Activated CD8-positive, alpha-beta T cell treated with anti-CD3 and anti-CD28 coated beads, Interleukin-2, amount 10 ng/mL, durations not matched to agents 7 days and 5 days (primary cell): ENCODE measurements at regions not wholly inside any gene's neighbourhood (a gene's known extent, or its start where the extent isn't known, plus 50 kb on each side); places are given as distances from the start of the nearest gene placed in this dataset.

Experiments used
- ATAC-seq: fragments of 150-1000 bp; cut with Tn5 transposase; one replicate; pipeline ENCODE4 v1.10.0; 2021; ENCODE audit warnings: moderate library complexity
- CTCF ChIA-PET: fragments of 350-600 bp; sonication (Branson Sonifier 250); formaldehyde crosslinking; loops from one replicate; lab custom pipeline; 2021; ENCODE audit warnings: antibody characterized with exemption; lab: Charles Lee
- POLR2A ChIA-PET: fragments of 350-600 bp; sonication (Branson Sonifier 250); formaldehyde crosslinking; loops from one replicate; lab custom pipeline; 2021; ENCODE audit warnings: antibody characterized with exemption; lab: Charles Lee
- DNase-seq: peaks from one replicate; pipeline ENCODE4 v3.0.0-alpha.2; 2020
- H3K27ac Mint-ChIP-seq: one replicate; pipeline ENCODE4 v1.8.0; 2021; ENCODE audit warnings: mild to moderate bottlenecking, mixed read lengths
- H3K27me3 Mint-ChIP-seq: one replicate; pipeline ENCODE4 v1.8.0; 2021; ENCODE audit warnings: low read depth, mixed read lengths
- H3K36me3 Mint-ChIP-seq: one replicate; pipeline ENCODE4 v1.8.0; 2021; ENCODE audit warnings: low read depth, mixed read lengths
- H3K4me1 Mint-ChIP-seq: one replicate; pipeline ENCODE4 v1.8.0; 2021; ENCODE audit warnings: low read depth, mixed read lengths
- H3K4me3 Mint-ChIP-seq: one replicate; pipeline ENCODE4 v1.8.0; 2021; ENCODE audit warnings: mild to moderate bottlenecking, mixed read lengths
- H3K9me3 Mint-ChIP-seq: one replicate; pipeline ENCODE4 v1.8.0; 2022; ENCODE audit warnings: mixed read lengths; ENCODE audit not compliant: insufficient read depth

- no peaks in the 10 kb centered on the region for H3K36me3 Mint-ChIP-seq
- no peak overlapping the region for H3K27ac Mint-ChIP-seq
- ChIA-PET POLR2A (no interaction called here), CTCF (interaction anchor here (0.6 to 1.9 kb wide), 15 partner anchors 9 to 1385 kb away, joined by 3 to 10 read pairs (median 3); no protein-coding TSS in a partner anchor)
- H3K27me3 Mint-ChIP-seq = peaks cover 12% of the 10 kb centered on the region
- DNase-seq = peak; percentile 74
- H3K4me1 Mint-ChIP-seq = peaks cover 12% of the 10 kb centered on the region
- peak; percentile 70 for ATAC-seq
- H3K4me3 Mint-ChIP-seq = no peak overlapping the region
- H3K9me3 Mint-ChIP-seq = no peaks in the 10 kb centered on the region
Measured at GRCh38 chr3:107064405-107065060, 312.7 kb upstream of the CCDC54 start.

- DNase-seq (no peak), ATAC-seq (no peak)
- Mint-ChIP-seq H3K4me1 (peaks cover 12% of the 10 kb centered on the region), H3K36me3 (no peaks in the 10 kb centered on the region), H3K9me3 (no peaks in the 10 kb centered on the region), H3K27me3 (peaks cover 12% of the 10 kb centered on the region), H3K4me3 (no peak overlapping the region), H3K27ac (peak overlapping the region; percentile 1)
- CTCF ChIA-PET = interaction anchor here (0.6 to 1.9 kb wide), 15 partner anchors 8 to 1386 kb away, joined by 3 to 10 read pairs (median 3); no protein-coding TSS in a partner anchor
- POLR2A ChIA-PET = no interaction called here
Measured at GRCh38 chr3:107065094-107065861, 312.0 kb upstream of the CCDC54 start.

GRCh38 chr3:107067421-107067820 lies 309.8 kb upstream of the CCDC54 start:
- Mint-ChIP-seq H3K9me3 (no peaks in the 10 kb centered on the region), H3K27ac (no peak overlapping the region), H3K4me3 (no peak overlapping the region), H3K36me3 (no peaks in the 10 kb centered on the region), H3K27me3 (peaks cover 12% of the 10 kb centered on the region), H3K4me1 (peaks cover 12% of the 10 kb centered on the region)
- DNase-seq (no peak), ATAC-seq (no peak)
- CTCF ChIA-PET = no interaction called here
- POLR2A ChIA-PET = no interaction called here

- Mint-ChIP-seq H3K36me3 (no peaks in the 10 kb centered on the region), H3K4me3 (no peak overlapping the region), H3K27me3 (peaks cover 5% of the 10 kb centered on the region), H3K9me3 (no peaks in the 10 kb centered on the region), H3K4me1 (peaks cover 12% of the 10 kb centered on the region), H3K27ac (no peak overlapping the region)
- ATAC-seq (no peak), DNase-seq (no peak)
- POLR2A ChIA-PET = interaction anchor here (0.6 kb wide), 1 partner anchor 13 kb away, joined by 3 read pairs; no protein-coding TSS in a partner anchor
- CTCF ChIA-PET = no interaction called here
Measured at GRCh38 chr3:107068980-107069379, 308.3 kb upstream of the CCDC54 start.

GRCh38 chr3:107076946-107077345 lies 300.3 kb upstream of the CCDC54 start:
- Mint-ChIP-seq H3K4me3 (no peak overlapping the region), H3K9me3 (no peaks in the 10 kb centered on the region), H3K27me3 (no peaks in the 10 kb centered on the region), H3K36me3 (no peaks in the 10 kb centered on the region), H3K4me1 (no peaks in the 10 kb centered on the region), H3K27ac (no peak overlapping the region)
- ChIA-PET POLR2A (no interaction called here), CTCF (no interaction called here)
- DNase-seq = no peak
- no peak for ATAC-seq

GRCh38 chr3:107077391-107077790 lies 299.8 kb upstream of the CCDC54 start:
- no peaks in the 10 kb centered on the region for H3K27me3 Mint-ChIP-seq
- H3K4me3 Mint-ChIP-seq = no peak overlapping the region
- no peak for ATAC-seq
- no peaks in the 10 kb centered on the region for H3K9me3 Mint-ChIP-seq
- H3K36me3 Mint-ChIP-seq = no peaks in the 10 kb centered on the region
- DNase-seq = no peak
- H3K27ac Mint-ChIP-seq = no peak overlapping the region
- CTCF ChIA-PET = no interaction called here
- no peaks in the 10 kb centered on the region for H3K4me1 Mint-ChIP-seq
- POLR2A ChIA-PET = no interaction called here

GRCh38 chr3:107082527-107082926 lies 294.7 kb upstream of the CCDC54 start:
- DNase-seq (no peak), ATAC-seq (no peak)
- peaks cover 2% of the 10 kb centered on the region for H3K27me3 Mint-ChIP-seq
- no peaks in the 10 kb centered on the region for H3K4me1 Mint-ChIP-seq
- no peak overlapping the region for H3K4me3 Mint-ChIP-seq
- POLR2A ChIA-PET = no interaction called here
- CTCF ChIA-PET = no interaction called here
- H3K36me3 Mint-ChIP-seq = no peaks in the 10 kb centered on the region
- H3K9me3 Mint-ChIP-seq = no peaks in the 10 kb centered on the region
- no peak overlapping the region for H3K27ac Mint-ChIP-seq

- Mint-ChIP-seq H3K4me3 (no peak overlapping the region), H3K9me3 (no peaks in the 10 kb centered on the region), H3K27me3 (peaks cover 2% of the 10 kb centered on the region), H3K36me3 (no peaks in the 10 kb centered on the region), H3K27ac (no peak overlapping the region), H3K4me1 (no peaks in the 10 kb centered on the region)
- ChIA-PET CTCF (no interaction called here), POLR2A (no interaction called here)
- DNase-seq = no peak
- ATAC-seq = no peak
Measured at GRCh38 chr3:107085261-107085660, 292.0 kb upstream of the CCDC54 start.

- H3K36me3 Mint-ChIP-seq = no peaks in the 10 kb centered on the region
- H3K27ac Mint-ChIP-seq = no peak overlapping the region
- no peaks in the 10 kb centered on the region for H3K4me1 Mint-ChIP-seq
- ChIA-PET POLR2A (no interaction called here), CTCF (no interaction called here)
- no peak for ATAC-seq
- no peak overlapping the region for H3K4me3 Mint-ChIP-seq
- peaks cover 9% of the 10 kb centered on the region for H3K27me3 Mint-ChIP-seq
- DNase-seq = no peak
- no peaks in the 10 kb centered on the region for H3K9me3 Mint-ChIP-seq
Measured at GRCh38 chr3:107092121-107092520, 285.1 kb upstream of the CCDC54 start.

GRCh38 chr3:107098864-107099263 lies 278.4 kb upstream of the CCDC54 start:
- H3K27ac Mint-ChIP-seq = no peak overlapping the region
- ATAC-seq (no peak), DNase-seq (no peak)
- H3K36me3 Mint-ChIP-seq = no peaks in the 10 kb centered on the region
- H3K9me3 Mint-ChIP-seq = no peaks in the 10 kb centered on the region
- CTCF ChIA-PET = no interaction called here
- POLR2A ChIA-PET = no interaction called here
- H3K4me3 Mint-ChIP-seq = no peak overlapping the region
- H3K4me1 Mint-ChIP-seq = no peaks in the 10 kb centered on the region
- H3K27me3 Mint-ChIP-seq = peaks cover 7% of the 10 kb centered on the region

GRCh38 chr3:107100137-107100536 lies 277.1 kb upstream of the CCDC54 start:
- CTCF ChIA-PET = no interaction called here
- H3K36me3 Mint-ChIP-seq = no peaks in the 10 kb centered on the region

GRCh38 chr3:107100573-107100972 lies 276.7 kb upstream of the CCDC54 start:
- Mint-ChIP-seq H3K4me1 (no peaks in the 10 kb centered on the region), H3K27ac (no peak overlapping the region), H3K36me3 (no peaks in the 10 kb centered on the region), H3K27me3 (peaks cover 4% of the 10 kb centered on the region), H3K4me3 (no peak overlapping the region), H3K9me3 (no peaks in the 10 kb centered on the region)
- DNase-seq (no peak), ATAC-seq (no peak)
- ChIA-PET CTCF (no interaction called here), POLR2A (no interaction called here)

More at GRCh38 chr3:107100137-107100536, 277.1 kb upstream of the CCDC54 start:
- no peak for ATAC-seq
- H3K27me3 Mint-ChIP-seq = peaks cover 4% of the 10 kb centered on the region
- no peaks in the 10 kb centered on the region for H3K9me3 Mint-ChIP-seq
- H3K27ac Mint-ChIP-seq = no peak overlapping the region
- no peak overlapping the region for H3K4me3 Mint-ChIP-seq
- POLR2A ChIA-PET = no interaction called here
- DNase-seq = no peak
- no peaks in the 10 kb centered on the region for H3K4me1 Mint-ChIP-seq
